OCI-LY3 (cell line): ENCODE measurements at regions not wholly inside any gene's neighbourhood (a gene's known extent, or its start where the extent isn't known, plus 50 kb on each side); places are given as distances from the start of the nearest gene placed in this dataset.

Experiments
- H2AFZ ChIP-seq: fragments of 200-600, 300-600 bp; shearing (Covaris generic); 2 replicates; pipeline ENCODE4 v1.6.0; 2014; ENCODE audit warnings: antibody characterized with exemption, low read depth, low read length
- H3K27ac ChIP-seq: fragments of 200-600, 300-600 bp; sonication (generic); 2 replicates; pipeline ENCODE4 v1.5.1; 2014; ENCODE audit warnings: mild to moderate bottlenecking, low read length, moderate library complexity, mixed read lengths
- H3K27me3 ChIP-seq: fragments of 200-600, 300-600 bp; sonication (generic); 2 replicates; pipeline ENCODE4 v1.6.1; 2014; ENCODE audit warnings: low read depth, low read length, mixed read lengths
- H3K36me3 ChIP-seq: fragments of 200-600, 300-600 bp; sonication (generic); replicated peaks from 2 replicates; pipeline ENCODE3; 2014; ENCODE audit warnings: low read depth, low read length, mixed read lengths
- H3K4me1 ChIP-seq: fragments of 300-600, 200-600 bp; sonication (generic); 2 replicates; pipeline ENCODE4 v1.6.1; 2014; ENCODE audit warnings: low read length, mixed read lengths
- H3K4me2 ChIP-seq: fragments of 200-600, 300-600 bp; sonication (generic); 2 replicates; pipeline ENCODE4 v1.6.1; 2014; ENCODE audit warnings: low read length, mixed read lengths
- H3K4me3 ChIP-seq: fragments of 300-600, 200-600 bp; sonication (generic); 2 replicates; pipeline ENCODE4 v1.5.1; 2014; ENCODE audit warnings: antibody characterized with exemption, mild to moderate bottlenecking, low read length, moderate library complexity
- H3K79me2 ChIP-seq: fragments of 300-600, 200-600 bp; shearing (Covaris generic); 2 replicates; pipeline ENCODE4 v1.6.1; 2014; ENCODE audit warnings: mild to moderate bottlenecking, low read length, mixed read lengths
- H3K9ac ChIP-seq: fragments of 300-600, 200-600 bp; shearing (Covaris generic); 2 replicates; pipeline ENCODE4 v1.6.0; 2014; ENCODE audit warnings: mild to moderate bottlenecking, low read length, moderate library complexity
- H3K9me3 ChIP-seq: fragments of 200-600, 300-600 bp; shearing (Covaris generic); 2 replicates; pipeline ENCODE4 v1.6.1; 2014; ENCODE audit warnings: low read length, mixed read lengths; ENCODE audit not compliant: insufficient read depth
- H4K20me1 ChIP-seq: fragments of 200-600, 300-600 bp; sonication (generic); 2 replicates; pipeline ENCODE4 v1.6.1; 2016; ENCODE audit warnings: low read length, mixed read lengths; ENCODE audit not compliant: insufficient read depth
- CTCF ChIP-seq: fragments of 200-600, 300-600 bp; sonication (generic); IDR thresholded peaks from 2 replicates; pipeline ENCODE4 v1.5.1; 2014; ENCODE audit warnings: antibody characterized with exemption, low read length, low read depth
- EZH2phosphoT487 ChIP-seq: fragments of 200-600 bp; shearing (Covaris generic); IDR thresholded peaks from 2 replicates; pipeline ENCODE4 v1.6.1; 2018; ENCODE audit warnings: antibody characterized with exemption, mixed run types, low read depth

- H3K4me3 ChIP-seq, result no peak overlapping the region
- H3K27me3 ChIP-seq, result no peaks in the 10 kb centered on the region
- no peak overlapping the region for H3K27ac ChIP-seq
- TF ChIP-seq CTCF, result no peak
- TF ChIP-seq EZH2phosphoT487, result no peak
- no peaks in the 10 kb centered on the region for H4K20me1 ChIP-seq
- no peak overlapping the region for H3K4me2 ChIP-seq
- no peak overlapping the region for H3K9ac ChIP-seq
- peaks cover 7% of the 10 kb centered on the region for H3K4me1 ChIP-seq
- H3K9me3 ChIP-seq, result no peaks in the 10 kb centered on the region
- no peak overlapping the region for H2AFZ ChIP-seq
- no peaks in the 10 kb centered on the region for H3K79me2 ChIP-seq
- peaks cover 2% of the 10 kb centered on the region for H3K36me3 ChIP-seq
Measured at GRCh38 chrX:23552303-23552702, 115.0 kb upstream of the PRDX4 start.

GRCh38 chrX:23554304-23554703 is 113.0 kb upstream of the PRDX4 start:
- Histone ChIP-seq H3K4me2 (no peak overlapping the region), H3K36me3 (peaks cover 2% of the 10 kb centered on the region), H4K20me1 (no peaks in the 10 kb centered on the region), H3K9me3 (peaks cover 4% of the 10 kb centered on the region; the same call in 1 of the 2 replicates), H3K27me3 (no peaks in the 10 kb centered on the region), H3K4me3 (no peak overlapping the region), H3K4me1 (peaks cover 10% of the 10 kb centered on the region), H2AFZ (no peak overlapping the region), H3K79me2 (no peaks in the 10 kb centered on the region), H3K9ac (no peak overlapping the region), H3K27ac (no peak overlapping the region)
- TF ChIP-seq EZH2phosphoT487 (no peak), CTCF (peak; percentile 74)

DNA sequence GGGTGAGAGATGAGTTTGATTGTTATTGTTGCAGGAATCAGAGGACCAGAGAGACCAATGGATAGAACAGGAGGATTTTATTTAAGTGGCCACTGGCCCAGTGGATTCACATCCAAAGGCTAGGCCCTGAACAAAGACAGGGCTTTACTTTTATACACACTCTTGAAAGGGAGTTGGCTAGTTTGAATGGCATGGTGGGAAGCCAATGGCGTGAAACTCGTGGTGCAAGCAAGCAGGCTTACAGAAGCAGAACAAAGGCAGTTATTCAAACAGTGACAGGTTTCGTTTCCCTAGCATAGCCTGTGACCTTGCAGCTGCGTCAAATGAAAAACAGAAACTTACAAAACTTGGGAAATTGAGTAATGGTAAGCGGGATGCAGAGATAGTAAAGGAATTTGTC is 110.2 kb upstream of the PRDX4 start:
- Histone ChIP-seq H3K9me3 (peaks cover 5% of the 10 kb centered on the region; the same call in 1 of the 2 replicates), H2AFZ (no peak overlapping the region), H3K79me2 (no peaks in the 10 kb centered on the region), H3K4me2 (peak overlapping the region; percentile 40), H3K27ac (no peak overlapping the region), H3K4me1 (peaks cover 10% of the 10 kb centered on the region), H3K27me3 (no peaks in the 10 kb centered on the region), H3K9ac (no peak overlapping the region), H3K4me3 (no peak overlapping the region), H3K36me3 (peaks cover 2% of the 10 kb centered on the region), H4K20me1 (no peaks in the 10 kb centered on the region)
- no peak for TF ChIP-seq EZH2phosphoT487
- no peak for TF ChIP-seq CTCF

GRCh38 chrX:23559975-23560374 is 107.3 kb upstream of the PRDX4 start:
- Histone ChIP-seq H3K4me1 (peaks cover 10% of the 10 kb centered on the region), H3K4me2 (no peak overlapping the region), H2AFZ (no peak overlapping the region), H3K27me3 (no peaks in the 10 kb centered on the region), H3K79me2 (no peaks in the 10 kb centered on the region), H3K4me3 (no peak overlapping the region), H3K9ac (no peak overlapping the region), H3K36me3 (peaks cover 2% of the 10 kb centered on the region), H3K9me3 (peaks cover 5% of the 10 kb centered on the region; the same call in 1 of the 2 replicates), H3K27ac (no peak overlapping the region), H4K20me1 (no peaks in the 10 kb centered on the region)
- TF ChIP-seq CTCF (peak; percentile 8; the same call in 1 of the 2 replicates), EZH2phosphoT487 (no peak)
